ENCODE measurements at regions not wholly inside any gene's neighbourhood (a gene's known extent, or its start where the extent isn't known, plus 50 kb on each side); places are given as distances from the start of the nearest gene placed in this dataset.

DNA sequence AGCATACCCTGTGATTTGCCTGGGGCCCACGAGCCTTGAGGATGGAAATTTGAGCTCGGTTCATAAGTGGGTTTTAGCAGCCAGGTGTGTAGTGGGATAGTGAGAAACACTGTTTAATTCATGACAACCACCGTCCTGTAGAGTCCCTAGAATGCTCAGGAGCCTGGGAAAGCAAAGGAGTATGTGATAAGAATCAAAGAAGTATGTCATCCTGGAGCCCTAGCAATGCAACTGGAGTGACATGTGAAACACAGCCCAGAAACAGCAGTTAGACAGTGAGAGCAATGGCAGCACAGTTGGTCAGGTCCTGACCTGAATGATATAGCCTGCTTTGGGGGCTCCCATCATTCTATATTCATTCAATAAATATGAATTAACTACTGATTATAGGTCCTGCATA, 161.2 kb upstream of the ECI2 start:
- TF ChIP-seq, protein P1, sequence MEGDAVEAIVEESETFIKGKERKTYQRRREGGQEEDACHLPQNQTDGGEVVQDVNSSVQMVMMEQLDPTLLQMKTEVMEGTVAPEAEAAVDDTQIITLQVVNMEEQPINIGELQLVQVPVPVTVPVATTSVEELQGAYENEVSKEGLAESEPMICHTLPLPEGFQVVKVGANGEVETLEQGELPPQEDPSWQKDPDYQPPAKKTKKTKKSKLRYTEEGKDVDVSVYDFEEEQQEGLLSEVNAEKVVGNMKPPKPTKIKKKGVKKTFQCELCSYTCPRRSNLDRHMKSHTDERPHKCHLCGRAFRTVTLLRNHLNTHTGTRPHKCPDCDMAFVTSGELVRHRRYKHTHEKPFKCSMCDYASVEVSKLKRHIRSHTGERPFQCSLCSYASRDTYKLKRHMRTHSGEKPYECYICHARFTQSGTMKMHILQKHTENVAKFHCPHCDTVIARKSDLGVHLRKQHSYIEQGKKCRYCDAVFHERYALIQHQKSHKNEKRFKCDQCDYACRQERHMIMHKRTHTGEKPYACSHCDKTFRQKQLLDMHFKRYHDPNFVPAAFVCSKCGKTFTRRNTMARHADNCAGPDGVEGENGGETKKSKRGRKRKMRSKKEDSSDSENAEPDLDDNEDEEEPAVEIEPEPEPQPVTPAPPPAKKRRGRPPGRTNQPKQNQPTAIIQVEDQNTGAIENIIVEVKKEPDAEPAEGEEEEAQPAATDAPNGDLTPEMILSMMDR (IDR thresholded peaks at IDR 0.05) = no peak
- TF ChIP-seq POLR2A (IDR thresholded peaks at IDR 0.05) = no peak
